Caco-2 (cell line): ENCODE measurements at regions not wholly inside any gene's neighbourhood (a gene's known extent, or its start where the extent isn't known, plus 50 kb on each side); places are given as distances from the start of the nearest gene placed in this dataset.

Experiments
- BruUV-seq: library from RNA; stranded (reverse); fragments of 400-500 nt; replicated peaks from 2 replicates; lab custom pipeline; 2021; lab: Mats Ljungman, UMichigan
- CTCF ChIA-PET: fragments of 300-600 bp; sonication (Branson Sonifier 250); formaldehyde crosslinking; loops from one replicate; lab custom pipeline; 2022; ENCODE audit warnings: antibody characterized with exemption; lab: Charles Lee
- POLR2A ChIA-PET: fragments of 300-600 bp; sonication (Branson Sonifier 250); formaldehyde crosslinking; loops from one replicate; lab custom pipeline; 2022; ENCODE audit warnings: antibody characterized with exemption; lab: Charles Lee
- DNase-seq, 2 experiments: peaks; one replicate each; pipeline versions ENCODE4 v3.0.0 to v3.0.0-alpha.2; 2020 to 2022
- H3K27me3 ChIP-seq: replicated peaks from 2 replicates; pipeline ENCODE4 v1.6.0; 2011; ENCODE audit warnings: low read length; ENCODE audit not compliant: control insufficient read depth, insufficient read depth
- H3K36me3 ChIP-seq: 2 replicates; pipeline ENCODE4 v1.5.1; 2011; ENCODE audit warnings: low read length; ENCODE audit not compliant: control insufficient read depth, insufficient read depth
- H3K4me1 ChIP-seq: fragments of 250-450 bp; sonication (Bioruptor Pico); 2 replicates; pipeline ENCODE4 v1.5.1; 2020; ENCODE audit warnings: mild to moderate bottlenecking
- H3K4me3 ChIP-seq: 2 replicates; pipeline ENCODE4 v1.5.1; 2011; ENCODE audit warnings: low read depth, mild to moderate bottlenecking, control low read depth, low read length
- H3K9me3 ChIP-seq: fragments of 250-450 bp; sonication (Bioruptor Pico); 2 replicates; pipeline ENCODE4 v1.5.1; 2020; ENCODE audit warnings: mild to moderate bottlenecking, moderate library complexity
- H3K27ac Mint-ChIP-seq: one replicate; pipeline ENCODE4 v1.8.0; 2022; ENCODE audit warnings: mixed read lengths; ENCODE audit not compliant: unreplicated experiment
- H3K27me3 Mint-ChIP-seq: one replicate; pipeline ENCODE4 v1.8.0; 2022; ENCODE audit warnings: mixed read lengths; ENCODE audit not compliant: insufficient read depth, unreplicated experiment
- H3K36me3 Mint-ChIP-seq: one replicate; pipeline ENCODE4 v1.8.0; 2022; ENCODE audit warnings: mild to moderate bottlenecking, mixed read lengths; ENCODE audit not compliant: insufficient read depth, unreplicated experiment
- H3K4me1 Mint-ChIP-seq: one replicate; pipeline ENCODE4 v1.8.0; 2022; ENCODE audit warnings: low read depth, mixed read lengths; ENCODE audit not compliant: unreplicated experiment
- H3K4me3 Mint-ChIP-seq: one replicate; pipeline ENCODE4 v1.8.0; 2022; ENCODE audit warnings: mild to moderate bottlenecking, moderate library complexity, mixed read lengths; ENCODE audit not compliant: unreplicated experiment
- H3K9me3 Mint-ChIP-seq: one replicate; pipeline ENCODE4 v1.8.0; 2022; ENCODE audit warnings: mixed read lengths; ENCODE audit not compliant: unreplicated experiment
- CTCF ChIP-seq, 2 experiments: fragments of 200-600 bp in 1 of 2; IDR thresholded peaks; 1 replicate in 1 of 2; 2 replicates in 1 of 2; pipeline versions ENCODE4 v1.5.1 to v1.8.0; 2011 to 2022; ENCODE audit warnings: antibody characterized with exemption in 1 of 2, control low read depth in 1 of 2, inconsistent platforms in 1 of 2, low read depth in 1 of 2, low read length in 1 of 2, mild to moderate bottlenecking in 1 of 2, moderate library complexity in 1 of 2; ENCODE audit not compliant: insufficient read depth in 1 of 2, severe bottlenecking in 1 of 2, unreplicated experiment in 1 of 2
- intact Hi-C: fragments of 100-400 bp; cut with micrococcal nuclease; formaldehyde crosslinking; loops from one replicate; pipeline ENCODE4 v1.10.0; 2022; ENCODE audit not compliant: unreplicated experiment

DNA sequence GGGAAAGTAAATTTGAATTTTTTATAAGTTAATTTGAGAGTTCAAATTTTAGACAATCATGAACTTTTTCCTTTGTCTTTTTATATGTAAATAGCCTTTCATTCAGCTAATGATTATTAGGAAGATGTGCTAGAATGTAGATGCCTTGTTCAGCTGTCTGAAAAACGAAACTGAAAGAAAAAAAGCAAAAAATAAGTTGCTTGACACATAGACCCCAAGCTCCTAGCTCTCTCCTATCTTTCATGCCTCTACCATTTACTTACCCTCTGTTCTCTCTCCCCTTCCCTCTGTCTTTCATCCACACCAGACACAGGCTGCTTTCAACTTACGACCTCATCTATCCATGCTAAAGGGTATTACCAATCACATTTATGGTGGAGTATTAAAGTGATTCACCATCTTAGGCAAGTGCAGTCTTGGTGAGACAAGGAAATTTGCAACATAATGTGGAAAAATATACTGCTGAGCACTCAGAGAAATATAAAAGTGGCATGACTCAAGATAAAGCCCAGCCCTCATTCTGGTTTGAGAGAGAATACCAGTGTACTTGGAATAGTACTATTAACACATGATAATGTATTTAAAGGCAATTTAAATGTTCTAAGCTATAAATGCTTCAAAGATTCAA, 425.6 kb downstream of the SUCLG1 start:
- Histone ChIP-seq H3K36me3 (no peaks in the 10 kb centered on the region), H3K9me3 (no peaks in the 10 kb centered on the region), H3K27me3 (no peaks in the 10 kb centered on the region), H3K4me3 (no peak overlapping the region), H3K4me1 (no peaks in the 10 kb centered on the region)
- Mint-ChIP-seq H3K9me3 (no peaks in the 10 kb centered on the region), H3K4me1 (no peaks in the 10 kb centered on the region), H3K36me3 (peaks cover 6% of the 10 kb centered on the region), H3K4me3 (no peak overlapping the region), H3K27me3 (peaks cover 5% of the 10 kb centered on the region), H3K27ac (no peak overlapping the region)
- intact Hi-C loops = no loop called here
- BruUV-seq = no TSS peak
- ChIA-PET POLR2A (interaction anchor here (0.6 kb wide), 1 partner anchor 22 kb away, joined by 3 read pairs; no protein-coding TSS in a partner anchor), CTCF (no interaction called here)
- TF ChIP-seq CTCF (IDR thresholded peaks at IDR 0.05; ENCODE audit: insufficient read depth in 1 of 2, low read depth in 1 of 2, low read length in 1 of 2, severe bottlenecking in 1 of 2, unreplicated experiment in 1 of 2) = no peak
- DNase-seq = no peak

DNA sequence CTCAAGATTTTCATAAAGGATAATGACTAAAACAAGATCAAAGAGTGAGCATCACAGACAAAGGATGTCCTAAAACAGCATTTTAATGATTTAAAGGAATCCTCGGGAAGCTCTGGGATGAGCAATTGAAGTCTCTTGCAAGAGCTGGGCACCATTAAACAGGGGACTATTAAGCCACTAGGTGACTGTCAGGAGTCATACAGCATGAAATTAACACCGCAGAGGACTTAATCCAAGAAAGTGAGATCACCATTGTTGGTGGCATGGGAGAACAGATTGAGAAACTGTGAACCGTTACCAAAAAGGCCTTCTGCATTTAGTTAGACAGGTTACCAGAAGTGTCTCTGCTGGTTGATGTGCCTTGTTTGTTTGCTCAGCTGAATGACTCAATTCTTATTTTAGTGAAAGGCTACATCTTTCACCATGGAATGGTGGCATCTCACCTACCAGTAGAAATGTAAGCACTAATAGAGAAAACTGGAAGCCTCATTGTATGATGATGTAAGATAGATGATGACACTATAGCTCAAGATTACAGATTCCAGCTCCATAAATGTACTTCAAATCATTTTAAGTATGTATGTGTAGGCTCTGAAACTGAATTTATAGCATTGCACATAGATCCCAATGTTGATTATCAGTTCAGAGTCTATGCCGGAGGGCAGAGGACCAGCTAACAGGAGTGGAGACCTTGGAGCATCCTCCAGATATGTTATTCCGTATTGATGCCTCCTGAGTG, 427.6 kb downstream of the SUCLG1 start:
- Mint-ChIP-seq H3K27ac (no peak overlapping the region), H3K4me1 (no peaks in the 10 kb centered on the region), H3K27me3 (peaks cover 5% of the 10 kb centered on the region), H3K36me3 (peaks cover 6% of the 10 kb centered on the region), H3K9me3 (no peaks in the 10 kb centered on the region), H3K4me3 (no peak overlapping the region)
- H3K4me1 ChIP-seq = no peaks in the 10 kb centered on the region
- H3K36me3 ChIP-seq = no peaks in the 10 kb centered on the region
- intact Hi-C loops = no loop called here
- H3K27me3 ChIP-seq = no peaks in the 10 kb centered on the region
- no peak for TF ChIP-seq CTCF (IDR thresholded peaks at IDR 0.05; ENCODE audit: insufficient read depth in 1 of 2, low read depth in 1 of 2, low read length in 1 of 2, severe bottlenecking in 1 of 2, unreplicated experiment in 1 of 2)
- no TSS peak for BruUV-seq
- ChIA-PET POLR2A (no interaction called here), CTCF (no interaction called here)
- DNase-seq = no peak
- H3K4me3 ChIP-seq = no peak overlapping the region
- H3K9me3 ChIP-seq = no peaks in the 10 kb centered on the region

- H3K36me3 ChIP-seq = no peaks in the 10 kb centered on the region
- ChIA-PET POLR2A (no interaction called here), CTCF (no interaction called here)
- no peak overlapping the region for H3K4me3 ChIP-seq
- intact Hi-C loops = no loop called here
- TF ChIP-seq CTCF (IDR thresholded peaks at IDR 0.05; ENCODE audit: insufficient read depth in 1 of 2, low read depth in 1 of 2, low read length in 1 of 2, severe bottlenecking in 1 of 2, unreplicated experiment in 1 of 2) = no peak
- peaks cover 5% of the 10 kb centered on the region for H3K27me3 Mint-ChIP-seq
- H3K9me3 Mint-ChIP-seq = no peaks in the 10 kb centered on the region
- peaks cover 6% of the 10 kb centered on the region for H3K36me3 Mint-ChIP-seq
- no peaks in the 10 kb centered on the region for H3K9me3 ChIP-seq
- no peaks in the 10 kb centered on the region for H3K4me1 Mint-ChIP-seq
- no peaks in the 10 kb centered on the region for H3K4me1 ChIP-seq
- DNase-seq = no peak
- no peak overlapping the region for H3K27ac Mint-ChIP-seq
- no peak overlapping the region for H3K4me3 Mint-ChIP-seq
- no TSS peak for BruUV-seq
- no peaks in the 10 kb centered on the region for H3K27me3 ChIP-seq
Measured at GRCh38 chr2:84029903-84030575, 429.0 kb downstream of the SUCLG1 start.
